Endothelial cell of umbilical vein (primary cell): ENCODE measurements at regions not wholly inside any gene's neighbourhood (a gene's known extent, or its start where the extent isn't known, plus 50 kb on each side); places are given as distances from the start of the nearest gene placed in this dataset.

ENCODE experiments used
- CTCF ChIP-seq, 2 donors: IDR thresholded peaks; 1 replicate in 1 of 2; 2 replicates in 1 of 2; pipeline ENCODE4 v1.5.1; 2011; ENCODE audit warnings: low read length in 2 of 2, mild to moderate bottlenecking in 2 of 2, moderate library complexity in 2 of 2, control low read depth in 1 of 2, inconsistent platforms in 1 of 2, low read depth in 1 of 2; ENCODE audit not compliant: insufficient read depth in 1 of 2; ENCODE audit errors: extremely low read depth in 1 of 2
- EZH2 ChIP-seq: IDR thresholded peaks from 2 replicates; pipeline ENCODE4 v1.6.1; 2012; ENCODE audit warnings: borderline replicate concordance, low read depth, mild to moderate bottlenecking, moderate library complexity, low read length, inconsistent platforms; ENCODE audit not compliant: severe bottlenecking
- MYC ChIP-seq: IDR thresholded peaks from one replicate; pipeline ENCODE4 v1.6.1; 2011; ENCODE audit warnings: mild to moderate bottlenecking, low read depth, low read length
- POLR2A ChIP-seq: IDR thresholded peaks from 2 replicates; pipeline ENCODE4 v1.6.1; 2012; ENCODE audit warnings: low read depth, mild to moderate bottlenecking, control low read depth, low read length

- TF ChIP-seq EZH2 (no peak), CTCF (IDR thresholded peaks at IDR 0.05; ENCODE audit: extremely low read depth in 1 of 2, insufficient read depth in 1 of 2, low read depth in 1 of 2, low read length in 2 of 2) (no peak), MYC (no peak), POLR2A (no peak)
These were observed 222.2 kb downstream of the NEBL start for GRCh38 chr10:20674926-20675325.
